Stomach (tissue), 8 donors: ENCODE measurements at regions not wholly inside any gene's neighbourhood (a gene's known extent, or its start where the extent isn't known, plus 50 kb on each side); places are given as distances from the start of the nearest gene placed in this dataset.
A peak's percentile ranks its signal among the peaks of the same experiment; 100 is the strongest.

Experiments
- DNase-seq, 2 donors: peaks; one replicate each; pipeline versions ENCODE4 v3.0.0 to v3.0.0-alpha.2; 2013 to 2019
- H3K27ac ChIP-seq, 5 donors: fragments of 200-600 bp in 4 of 5; sonication (generic) in 4 of 5; one replicate each; pipeline ENCODE4 v1.5.1; 2013 to 2019; ENCODE audit warnings: mild to moderate bottlenecking in 1 of 5, moderate library complexity in 1 of 5
- H3K27me3 ChIP-seq, 3 donors: fragments of 200-600 bp; sonication (generic); one replicate each; pipeline ENCODE4 v1.5.1; 2017 to 2019; ENCODE audit warnings: mixed run types in 1 of 3
- H3K36me3 ChIP-seq, 4 donors: fragments of 200-600 bp; sonication (generic); 1 replicate in 3 of 4; 2 replicates in 1 of 4; pipeline ENCODE4 v1.5.1; 2016 to 2019
- H3K4me1 ChIP-seq, 4 donors: fragments of 200-600 bp; sonication (generic); one replicate each; pipeline ENCODE4 v1.5.1; 2016 to 2019
- H3K4me3 ChIP-seq, 4 donors: fragments of 200-600 bp; sonication (generic) in 3 of 4; one replicate each; pipeline ENCODE4 v1.5.1; 2016 to 2019; ENCODE audit warnings: mild to moderate bottlenecking in 1 of 4
- H3K9me3 ChIP-seq, 4 donors: fragments of 200-600 bp; sonication (generic); one replicate each; pipeline ENCODE4 v1.5.1; 2016 to 2019
- CTCF ChIP-seq, 7 experiments: fragments of 450-650 bp in 4 of 7; fragments of 200-600 bp in 3 of 7; sonication (generic) in 3 of 7; IDR thresholded peaks; one replicate each; pipeline ENCODE4 v1.5.1; 2016 to 2019; ENCODE audit warnings: antibody characterized with exemption in 7 of 7, control low read depth in 2 of 7, mild to moderate bottlenecking in 1 of 7
- EP300 ChIP-seq: sonication (generic); formaldehyde crosslinking; IDR thresholded peaks from one replicate; pipeline ENCODE4 v1.6.1; 2017; ENCODE audit warnings: antibody characterized with exemption
- POLR2A ChIP-seq, 4 donors: fragments of 450-650 bp; IDR thresholded peaks; one replicate each; pipeline ENCODE4 v1.6.1; 2016; ENCODE audit warnings: antibody characterized with exemption in 4 of 4, control low read depth in 2 of 4, mild to moderate bottlenecking in 1 of 4, moderate library complexity in 1 of 4
- POLR2AphosphoS5 ChIP-seq, 3 donors: sonication (generic); formaldehyde crosslinking; IDR thresholded peaks; one replicate each; pipeline ENCODE4 v1.6.1; 2016; ENCODE audit warnings: antibody characterized with exemption in 3 of 3
- WGBS, 5 donors: extraction: QIAGEN DNeasy Blood & Tissue Kit in 3 of 5; methylation state at CpG; one replicate each; pipeline versions ENCODE4 v1.1.5 to v1.1.7; 2013 to 2018; 5-methylcytosine and 5-hydroxymethylcytosine counted together
- intact Hi-C: fragments of 100-400 bp; cut with DNase I; formaldehyde crosslinking; loops from one replicate; pipeline ENCODE4 v1.15.1; 2023; ENCODE audit warnings: low total_unique reads
- donor health status: healthy with polysubstance abuse.
- donor health status: Bipolar disorder and iron deficiency.
- donor health status: healthy.

DNA sequence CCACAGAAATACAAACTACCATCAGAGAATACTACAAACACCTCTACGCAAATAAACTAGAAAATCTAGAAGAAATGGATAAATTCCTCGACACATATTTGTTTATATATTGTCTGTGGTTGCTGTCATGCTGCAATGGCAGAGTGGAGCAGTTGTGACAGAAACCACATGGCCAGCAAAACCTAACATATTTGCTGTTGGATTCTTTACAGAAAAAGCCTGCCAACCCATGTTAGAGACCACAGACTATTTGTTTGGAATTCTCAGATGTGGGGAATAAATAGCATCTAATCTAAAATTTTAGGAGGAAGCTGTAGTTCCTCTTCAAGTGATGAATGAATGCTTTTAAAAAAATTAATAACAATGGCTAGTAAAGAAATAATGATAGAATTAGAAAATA lies 341.6 kb upstream of the AZI2 start:
- Histone ChIP-seq H3K27me3 (no peaks in the 10 kb centered on the region), H3K4me1 (no peaks in the 10 kb centered on the region)
- 79 to 84% (median 82%) methylated on average over 2 of the region's 2 CpGs for WGBS, 5 donors

GRCh38 chr3:28698706-28699105 lies 350.1 kb upstream of the AZI2 start:
- no peak for TF ChIP-seq CTCF (IDR thresholded peaks at IDR 0.05)
- no peak for TF ChIP-seq POLR2A (IDR thresholded peaks at IDR 0.05)
- no peak for TF ChIP-seq POLR2AphosphoS5 (IDR thresholded peaks at IDR 0.05)
- Histone ChIP-seq H3K36me3 (no peaks in the 10 kb centered on the region), H3K27ac (no peak overlapping the region), H3K4me3 (no peak overlapping the region), H3K9me3 (no peaks in the 10 kb centered on the region), H3K27me3 (no peaks in the 10 kb centered on the region), H3K4me1 (peaks cover 0 to 27% (median 15%) of the 10 kb centered on the region in 4 donors)
- WGBS, 5 donors = 35 to 53% (median 43%) methylated on average over 2 of the region's 2 CpGs
- intact Hi-C loops = no loop called here
- DNase-seq = no peak

More for the DNA sequence above, 341.6 kb upstream of the AZI2 start:
- intact Hi-C loops = no loop called here
- Histone ChIP-seq H3K9me3 (no peaks in the 10 kb centered on the region), H3K36me3 (no peaks in the 10 kb centered on the region), H3K27ac (no peak overlapping the region), H3K4me3 (no peak overlapping the region)
- TF ChIP-seq EP300 (no peak), POLR2A (IDR thresholded peaks at IDR 0.05) (no peak), POLR2AphosphoS5 (IDR thresholded peaks at IDR 0.05) (no peak), CTCF (IDR thresholded peaks at IDR 0.05) (no peak)
- no peak for DNase-seq

DNA sequence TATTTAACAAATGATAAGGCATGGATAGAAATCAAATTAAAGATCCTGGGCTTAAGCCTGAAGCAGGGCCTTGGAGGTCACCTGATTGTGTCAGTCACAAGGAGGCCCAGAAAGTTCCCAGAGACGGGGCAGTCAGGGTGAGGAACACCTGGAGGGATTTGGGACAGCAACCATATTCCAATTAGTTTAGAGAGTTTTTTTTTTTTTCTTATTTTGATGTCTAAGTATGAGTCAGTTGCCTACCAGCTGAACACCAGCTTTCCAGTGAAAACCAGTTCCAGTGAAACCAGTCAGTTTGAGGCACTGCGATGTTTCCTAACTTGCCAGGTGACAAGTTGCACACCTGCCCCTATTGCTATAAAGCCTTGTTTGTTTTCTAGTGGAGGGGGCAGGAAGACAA lies 350.7 kb upstream of the AZI2 start:
- peak in 1 of 2 donors; percentile 59 for DNase-seq
- no peaks in the 10 kb centered on the region for H3K9me3 ChIP-seq
- WGBS, 5 donors = 30 to 51% (median 49%) methylated on average over 2 of the region's 2 CpGs

GRCh38 chr3:28700728-28701127 lies 352.1 kb upstream of the AZI2 start:
- Histone ChIP-seq H3K9me3 (no peaks in the 10 kb centered on the region), H3K27ac (no peak overlapping the region), H3K4me1 (peaks cover 0 to 27% (median 15%) of the 10 kb centered on the region in 4 donors), H3K4me3 (no peak overlapping the region), H3K36me3 (no peaks in the 10 kb centered on the region), H3K27me3 (no peaks in the 10 kb centered on the region)
- DNase-seq = peak in 1 of 2 donors; percentile 5
- intact Hi-C loops = no loop called here
- TF ChIP-seq POLR2A (IDR thresholded peaks at IDR 0.05) (no peak), POLR2AphosphoS5 (IDR thresholded peaks at IDR 0.05) (no peak), CTCF (IDR thresholded peaks at IDR 0.05) (no peak), EP300 (no peak)
- WGBS, 5 donors = 85 to 91% (median 88%) methylated on average over 5 of the region's 5 CpGs

More for the DNA sequence above, 350.7 kb upstream of the AZI2 start:
- intact Hi-C loops = no loop called here
- Histone ChIP-seq H3K27ac (no peak overlapping the region), H3K4me3 (no peak overlapping the region), H3K36me3 (no peaks in the 10 kb centered on the region), H3K27me3 (no peaks in the 10 kb centered on the region), H3K4me1 (peaks cover 0 to 27% (median 15%) of the 10 kb centered on the region in 4 donors)
- no peak for TF ChIP-seq POLR2A (IDR thresholded peaks at IDR 0.05)
- TF ChIP-seq EP300 = no peak
- TF ChIP-seq CTCF (IDR thresholded peaks at IDR 0.05) = no peak
- TF ChIP-seq POLR2AphosphoS5 (IDR thresholded peaks at IDR 0.05) = no peak
